ENCODE measurements at regions not wholly inside any gene's neighbourhood (a gene's known extent, or its start where the extent isn't known, plus 50 kb on each side); places are given as distances from the start of the nearest gene placed in this dataset.
A peak's percentile ranks its signal among the peaks of the same experiment; 100 is the strongest.
"Not testable (repeated sequence)": the region's sequence is repeated elsewhere in the genome, so short reads cannot be mapped to it uniquely, and the experiment has no call there.

GRCh38 chr7:108627476-108628051 lies 57.9 kb downstream of the DNAJB9 start:
- no peak for DNase-seq (ENCODE audit: low read depth)

- no peak for DNase-seq (ENCODE audit: low read depth)
Observed at GRCh38 chr7:108628678-108629077, 59.0 kb downstream of the DNAJB9 start.

- DNase-seq (ENCODE audit: low read depth), result no peak
Observed at GRCh38 chr7:108629651-108630400, 60.2 kb downstream of the DNAJB9 start.

- no peak for DNase-seq (ENCODE audit: low read depth)
Observed at GRCh38 chr7:108634036-108634435, 64.4 kb downstream of the DNAJB9 start.

GRCh38 chr7:108634535-108634934 lies 64.9 kb downstream of the DNAJB9 start:
- DNase-seq (ENCODE audit: low read depth), result no peak

- DNase-seq (ENCODE audit: low read depth), result no peak
Observed at GRCh38 chr7:108637049-108637621, 67.5 kb downstream of the DNAJB9 start.

- DNase-seq (ENCODE audit: low read depth), result no peak
Observed at GRCh38 chr7:108642126-108642525, 72.5 kb downstream of the DNAJB9 start.

GRCh38 chr7:108643136-108643535 lies 73.5 kb downstream of the DNAJB9 start:
- no peak for DNase-seq (ENCODE audit: low read depth)

GRCh38 chr7:108648989-108649388 lies 79.3 kb downstream of the DNAJB9 start:
- no peak for DNase-seq (ENCODE audit: low read depth)

GRCh38 chr7:108650467-108650866 lies 80.8 kb downstream of the DNAJB9 start:
- no peak for DNase-seq (ENCODE audit: low read depth)

GRCh38 chr7:108652886-108653285 lies 83.2 kb downstream of the DNAJB9 start:
- no peak for DNase-seq (ENCODE audit: low read depth)

GRCh38 chr7:108653526-108653925 lies 83.9 kb downstream of the DNAJB9 start:
- no peak for DNase-seq (ENCODE audit: low read depth)

- not testable (repeated sequence) for DNase-seq (ENCODE audit: low read depth)
Observed at GRCh38 chr7:108657140-108657726, 87.6 kb downstream of the DNAJB9 start.

GRCh38 chr7:108659261-108659660 lies 89.6 kb downstream of the DNAJB9 start:
- DNase-seq (ENCODE audit: low read depth), result no peak

- DNase-seq (ENCODE audit: low read depth), result no peak
Observed at GRCh38 chr7:108659867-108660266, 90.2 kb downstream of the DNAJB9 start.

GRCh38 chr7:108660465-108660864 lies 90.8 kb downstream of the DNAJB9 start:
- no peak for DNase-seq (ENCODE audit: low read depth)

GRCh38 chr7:108662783-108663362 lies 93.2 kb downstream of the DNAJB9 start:
- DNase-seq (ENCODE audit: low read depth), result no peak

- no peak for DNase-seq (ENCODE audit: low read depth)
Observed at GRCh38 chr7:108663701-108664100, 94.0 kb downstream of the DNAJB9 start.

GRCh38 chr7:108667216-108667615 lies 97.5 kb downstream of the DNAJB9 start:
- DNase-seq (ENCODE audit: low read depth), result no peak

GRCh38 chr7:108669958-108670357 lies 100.3 kb downstream of the DNAJB9 start:
- no peak for DNase-seq (ENCODE audit: low read depth)

- DNase-seq (ENCODE audit: low read depth), result not testable (repeated sequence)
Observed at GRCh38 chr7:108673699-108674098, 104.0 kb downstream of the DNAJB9 start.

- peak; percentile 5 for DNase-seq (ENCODE audit: low read depth)
Observed at GRCh38 chr7:108684629-108685028, 115.0 kb downstream of the DNAJB9 start.

- DNase-seq (ENCODE audit: low read depth), result no peak
Observed at GRCh38 chr7:108686494-108686893, 116.8 kb downstream of the DNAJB9 start.

Measured in RPMI7951 (cell line).